Heart left ventricle (tissue), 16 donors: ENCODE measurements at regions not wholly inside any gene's neighbourhood (a gene's known extent, or its start where the extent isn't known, plus 50 kb on each side); places are given as distances from the start of the nearest gene placed in this dataset.

Experiments used
- ATAC-seq, 4 donors: fragments of 200-7000 bp; cut with Tn5 transposase; one replicate each; pipeline ENCODE4 v1.9.1; 2020 to 2022; ENCODE audit warnings: moderate library complexity in 4 of 4, mild to moderate bottlenecking in 3 of 4, moderate number of reproducible peaks in 1 of 4
- DNase-seq, 5 donors: peaks; one replicate each; pipeline ENCODE4 v3.0.0-alpha.2; 2020
- H3K27ac ChIP-seq, 12 donors: fragments of 200-600 bp; sonication (generic) in 4 of 12; one replicate each; pipeline versions ENCODE4 v1.5.0 to v1.8.0; 2016 to 2022; ENCODE audit warnings: mild to moderate bottlenecking in 2 of 12
- H3K27me3 ChIP-seq, 9 donors: fragments of 200-600 bp; sonication (generic) in 2 of 9; one replicate each; pipeline versions ENCODE4 v1.5.1 to v1.8.0; 2016 to 2022; ENCODE audit warnings: mild to moderate bottlenecking in 3 of 9
- H3K36me3 ChIP-seq, 9 donors: fragments of 200-600 bp; sonication (generic) in 2 of 9; one replicate each; pipeline versions ENCODE4 v1.5.0 to v1.8.0; 2018 to 2022; ENCODE audit warnings: mild to moderate bottlenecking in 2 of 9
- H3K4me1 ChIP-seq, 12 donors: fragments of 200-600 bp; sonication (generic) in 4 of 12; one replicate each; pipeline versions ENCODE4 v1.5.0 to v1.8.0; 2016 to 2022; ENCODE audit warnings: mild to moderate bottlenecking in 3 of 12
- H3K4me3 ChIP-seq, 12 donors: fragments of 200-600 bp; sonication (generic) in 4 of 12; one replicate each; pipeline versions ENCODE4 v1.5.0 to v1.8.0; 2017 to 2022; ENCODE audit warnings: mild to moderate bottlenecking in 9 of 12, moderate library complexity in 4 of 12
- H3K9me3 ChIP-seq, 12 donors: fragments of 200-600 bp; sonication (generic) in 4 of 12; one replicate each; pipeline versions ENCODE4 v1.5.0 to v1.8.0; 2016 to 2022; ENCODE audit warnings: mild to moderate bottlenecking in 1 of 12
- CTCF ChIP-seq, 12 donors: fragments of 200-600 bp; sonication (generic) in 4 of 12; IDR thresholded peaks; one replicate each; pipeline versions ENCODE4 v1.5.0 to v1.8.0; 2018 to 2022; ENCODE audit warnings: antibody characterized with exemption in 12 of 12, mild to moderate bottlenecking in 5 of 12
- POLR2A ChIP-seq, 2 donors: fragments of 450-650 bp; IDR thresholded peaks; one replicate each; pipeline ENCODE4 v1.6.1; 2017; ENCODE audit warnings: antibody characterized with exemption in 2 of 2, mild to moderate bottlenecking in 2 of 2, moderate library complexity in 2 of 2
- WGBS, 4 donors: extraction: QIAGEN DNeasy Blood & Tissue Kit in 2 of 4; methylation state at CpG; one replicate each; pipeline versions ENCODE4 v1.1.5 to v1.1.7; 2013 to 2018; 5-methylcytosine and 5-hydroxymethylcytosine counted together
- intact Hi-C, 10 donors: fragments of 100-400 bp; cut with DNase I; formaldehyde crosslinking; loops; one replicate each; pipeline versions ENCODE4 v1.11.1 to v1.14.2; 2022
- donor health status: ischemic (EF 13 %, LVEDD 7.1; RV severe dilation, severe dysfunction).
- donor health status: healthy with polysubstance abuse.
- donor health status: DM: no; HTN: yes; CAD: no.
- donor health status: DM: no; HTN: no; CAD: no.
- donor health status: ischemic (EF 25% LVEDD 6.9; RV normal size, moderate dysfunction).
- donor health status: ischemic (EF 25% LVEDD 5.7; RV mildly dilated, moderate dysfunction).
- donor health status: healthy.
- donor health status: DM: yes; HTN: yes; CAD: no.
- donor health status: ischemic (EF 35%, LVEDD 5.7; RV mildly dilated, moderate dysfunction).
- donor health status: nonischemic (EF 11% LVEDD 7.7; RV severe dilation, severe dysfunction).
- donor health status: DM: yes; HTN: yes; CAD: no.
- donor health status: PGD.
- donor health status: ischemic (EF 29% LVEDD 5.4; RV normal size, mild dysfunction).
- donor health status: nonischemic (EF 23%, LVEDD 6.1; RV moderate dilation, normal function).

GRCh38 chr13:74825152-74825937 lies 656.6 kb downstream of the TBC1D4 start:
- DNase-seq (peak in 1 of 5 donors; percentile 10), ATAC-seq (peak; percentile 45 to 93 (median 64))
- no peaks in the 10 kb centered on the region for H3K27me3 ChIP-seq
- H3K36me3 ChIP-seq, result no peaks in the 10 kb centered on the region
- TF ChIP-seq CTCF (IDR thresholded peaks at IDR 0.05), result no peak
- no peak for TF ChIP-seq POLR2A (IDR thresholded peaks at IDR 0.05)
- H3K4me1 ChIP-seq, result peaks cover 0 to 10% (median 5%) of the 10 kb centered on the region in 12 donors
- H3K4me3 ChIP-seq, result no peak overlapping the region
- intact Hi-C loops, result no loop called here
- no peaks in the 10 kb centered on the region for H3K9me3 ChIP-seq
- peak overlapping the region in 4 of 12 donors; percentile 2 to 44 (median 33) for H3K27ac ChIP-seq
- 82 to 88% (median 84%) methylated on average over 2 of the region's 2 CpGs for WGBS, 4 donors

DNA sequence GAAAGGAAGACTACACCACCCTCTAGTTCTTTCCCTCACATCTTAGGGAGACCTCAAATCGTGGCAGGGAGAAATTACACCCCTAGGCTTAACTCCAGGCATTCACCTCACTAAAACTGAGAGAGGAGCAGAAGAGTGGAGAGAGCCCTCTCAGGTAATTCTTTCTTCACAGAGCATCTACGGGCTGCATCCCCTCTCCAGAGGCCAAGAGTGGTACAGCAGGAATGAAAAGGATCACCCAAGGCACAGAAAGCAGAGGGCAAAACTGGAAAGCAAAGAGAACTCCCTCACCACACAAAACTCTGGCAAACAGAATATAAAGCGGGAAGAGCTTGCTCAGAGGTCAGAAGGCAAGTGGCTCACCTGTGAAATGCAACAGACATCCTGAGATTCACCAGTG lies 661.2 kb downstream of the TBC1D4 start:
- H3K4me1 ChIP-seq, result peaks cover 0 to 10% (median 5%) of the 10 kb centered on the region in 12 donors
- H3K36me3 ChIP-seq, result no peaks in the 10 kb centered on the region
- no peak overlapping the region for H3K4me3 ChIP-seq
- intact Hi-C loops, result no loop called here
- no peak for TF ChIP-seq CTCF (IDR thresholded peaks at IDR 0.05)
- TF ChIP-seq POLR2A (IDR thresholded peaks at IDR 0.05), result no peak
- H3K27ac ChIP-seq, result no peak overlapping the region
- WGBS, 4 donors, result 70 to 86% (median 75%) methylated on average over 3 of the region's 3 CpGs
- no peaks in the 10 kb centered on the region for H3K27me3 ChIP-seq
- peaks cover 0 to 7% (median 0%) of the 10 kb centered on the region in 12 donors for H3K9me3 ChIP-seq
- ATAC-seq, result no peak
- no peak for DNase-seq

- H3K27ac ChIP-seq, result no peak overlapping the region
- no peak overlapping the region for H3K4me3 ChIP-seq
- DNase-seq (no peak), ATAC-seq (no peak)
- no peaks in the 10 kb centered on the region for H3K36me3 ChIP-seq
- H3K4me1 ChIP-seq, result no peaks in the 10 kb centered on the region
- WGBS, 4 donors, result 73 to 86% (median 83%) methylated on average over 2 of the region's 2 CpGs
- peaks cover 0 to 11% (median 0%) of the 10 kb centered on the region in 12 donors for H3K9me3 ChIP-seq
- no peak for TF ChIP-seq CTCF (IDR thresholded peaks at IDR 0.05)
- TF ChIP-seq POLR2A (IDR thresholded peaks at IDR 0.05), result no peak
- no peaks in the 10 kb centered on the region for H3K27me3 ChIP-seq
- intact Hi-C loops, result no loop called here
These were observed 662.4 kb downstream of the TBC1D4 start for GRCh38 chr13:74819549-74819948.

DNA sequence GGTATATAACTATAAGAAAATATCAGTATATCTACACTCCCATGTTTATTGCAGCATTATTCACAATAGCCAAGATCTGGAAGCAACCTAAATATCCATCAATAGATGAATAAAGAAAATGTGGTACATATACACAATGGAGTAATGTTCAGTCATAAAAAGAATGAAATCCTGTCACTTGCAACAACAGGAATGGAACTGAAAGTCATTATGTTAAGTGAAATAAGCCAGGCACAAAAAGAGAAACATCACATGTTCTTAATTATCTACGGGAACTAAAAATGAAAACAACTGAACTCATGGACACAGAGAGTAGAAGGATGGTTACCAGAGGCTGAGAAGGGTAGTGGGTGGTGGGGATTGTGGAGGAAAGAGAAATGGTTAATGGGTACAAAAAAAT lies 665.2 kb downstream of the TBC1D4 start:
- H3K4me3 ChIP-seq, result no peak overlapping the region
- H3K9me3 ChIP-seq, result peaks cover 0 to 26% (median 3%) of the 10 kb centered on the region in 12 donors
- no peaks in the 10 kb centered on the region for H3K4me1 ChIP-seq
- no peaks in the 10 kb centered on the region for H3K27me3 ChIP-seq
- WGBS, 4 donors, result 65 to 86% (median 77%) methylated on average over 1 of the region's 1 CpG
- H3K36me3 ChIP-seq, result no peaks in the 10 kb centered on the region
- TF ChIP-seq POLR2A (IDR thresholded peaks at IDR 0.05) (no peak), CTCF (IDR thresholded peaks at IDR 0.05) (no peak)
- no peak overlapping the region for H3K27ac ChIP-seq
- no peak for ATAC-seq
- no peak for DNase-seq
- intact Hi-C loops, result no loop called here
